K562 (cell line): ENCODE measurements at regions not wholly inside any gene's neighbourhood (a gene's known extent, or its start where the extent isn't known, plus 50 kb on each side); places are given as distances from the start of the nearest gene placed in this dataset.

Experiments
- ATF3 ChIP-seq, 2 experiments: fragments of 450-650 bp in 1 of 2; sonication (generic) in 1 of 2; formaldehyde crosslinking in 1 of 2; IDR thresholded peaks in 1 of 2; conservative IDR thresholded peaks in 1 of 2; 2 replicates each; pipeline versions ENCODE4 v1.6.1 to v1.8.1; 2016 to 2023; ENCODE audit warnings: mild to moderate bottlenecking in 2 of 2, moderate library complexity in 2 of 2, inconsistent platforms in 1 of 2, missing genetic modification reagents in 1 of 2
- CREB5 ChIP-seq: fragments of 250-450 bp; sonication (Bioruptor Pico); IDR thresholded peaks from 2 replicates; pipeline ENCODE4 v1.5.0; 2020; ENCODE audit warnings: mild to moderate bottlenecking
- EP300 ChIP-seq: IDR thresholded peaks from 2 replicates; pipeline ENCODE4 v1.6.1; 2012; ENCODE audit warnings: low read length, improper control_type of control experiment
- FOXK2 ChIP-seq, 2 experiments: fragments of 450-650 bp; IDR thresholded peaks in 1 of 2; conservative IDR thresholded peaks in 1 of 2; 2 replicates each; pipeline ENCODE4 v1.6.1; 2016; ENCODE audit warnings: low read depth in 2 of 2, mild to moderate bottlenecking in 1 of 2
- FUS ChIP-seq: fragments of 200-400 bp; formaldehyde crosslinking; optimal IDR thresholded peaks from 2 replicates; pipeline ENCODE3; 2017; ENCODE audit warnings: low read depth, low read length
- KLF13 ChIP-seq: fragments of 450-650 bp; IDR thresholded peaks from 2 replicates; pipeline ENCODE4 v1.6.1; 2016; ENCODE audit warnings: missing genetic modification characterization, low read depth, mild to moderate bottlenecking, missing compliant biosample characterization, moderate library complexity, borderline replicate concordance
- MEF2A ChIP-seq: IDR thresholded peaks from 2 replicates; pipeline ENCODE4 v1.6.1; 2011; ENCODE audit warnings: low read depth, mild to moderate bottlenecking, low read length, moderate library complexity; ENCODE audit not compliant: control insufficient read depth
- MTA3 ChIP-seq: fragments of 450-650 bp; formaldehyde crosslinking; IDR thresholded peaks from 2 replicates; pipeline ENCODE4 v1.6.1; 2017; ENCODE audit warnings: mild to moderate bottlenecking, borderline replicate concordance
- POLR2G ChIP-seq: fragments of 200-400 bp; formaldehyde crosslinking; IDR thresholded peaks from 2 replicates; pipeline ENCODE4 v1.6.1; 2017; ENCODE audit warnings: low read depth, mild to moderate bottlenecking, antibody characterized with exemption, low read length, moderate library complexity
- RAD51 ChIP-seq: fragments of 450-650 bp; IDR thresholded peaks from 2 replicates; pipeline ENCODE4 v1.7.1; 2016; ENCODE audit warnings: low read depth, mild to moderate bottlenecking, borderline replicate concordance
- RBM34 ChIP-seq: fragments of 200-400 bp; formaldehyde crosslinking; IDR thresholded peaks from 2 replicates; pipeline ENCODE4 v1.6.1; 2018; ENCODE audit warnings: low read length, borderline replicate concordance; ENCODE audit not compliant: insufficient read depth
- RERE ChIP-seq: sonication (generic); formaldehyde crosslinking; IDR thresholded peaks from 2 replicates; pipeline ENCODE4 v1.8.0; 2023; ENCODE audit warnings: missing genetic modification reagents, mild to moderate bottlenecking, borderline replicate concordance
- SREBF2 ChIP-seq: sonication (generic); formaldehyde crosslinking; IDR thresholded peaks from 2 replicates; pipeline ENCODE4 v1.4.0; 2020; ENCODE audit warnings: mild to moderate bottlenecking, missing genetic modification reagents
- SRSF9 ChIP-seq: fragments of 200-400 bp; formaldehyde crosslinking; IDR thresholded peaks from 2 replicates; pipeline ENCODE4 v1.6.1; 2017; ENCODE audit warnings: low read depth, low read length, borderline replicate concordance
- TEAD4 ChIP-seq, 2 experiments: sonication (generic) in 1 of 2; formaldehyde crosslinking in 1 of 2; IDR thresholded peaks; 2 replicates each; pipeline versions ENCODE4 v1.6.1 to v1.8.0; 2012 to 2022; ENCODE audit warnings: borderline replicate concordance in 1 of 2, inconsistent platforms in 1 of 2, low read length in 1 of 2, mild to moderate bottlenecking in 1 of 2, missing genetic modification reagents in 1 of 2
- WHSC1 ChIP-seq: IDR thresholded peaks from one replicate; pipeline ENCODE4 v1.6.1; 2012; ENCODE audit warnings: low read length, control low read depth, inconsistent platforms
- ZKSCAN3 ChIP-seq: fragments of 250-450 bp; sonication (Bioruptor Pico); IDR thresholded peaks from 2 replicates; pipeline ENCODE4 v1.4.0; 2020
- ZNF398 ChIP-seq: fragments of 250-450 bp; sonication (Bioruptor Pico); IDR thresholded peaks from 2 replicates; pipeline ENCODE4 v1.8.0; 2021; ENCODE audit warnings: moderate library complexity, mild to moderate bottlenecking, inconsistent platforms
- ZNF644 ChIP-seq: fragments of 200-800 bp; sonication (Bioruptor generic); IDR thresholded peaks from 2 replicates; pipeline ENCODE4 v1.6.1; 2016; ENCODE audit warnings: low read depth, missing genetic modification characterization, missing compliant biosample characterization

- TF ChIP-seq ATF3 (IDR thresholded peaks at IDR 0.05): peak; percentile 64
- no peak for TF ChIP-seq ATF3 (CRISPR knock-in tag; conservative IDR thresholded peaks at IDR 0.05)
- TF ChIP-seq SRSF9: no peak
- no peak for TF ChIP-seq ZNF398 (CRISPR knock-in tag)
- TF ChIP-seq RAD51: no peak
- no peak for TF ChIP-seq ZKSCAN3 (CRISPR knock-in tag)
- no peak for TF ChIP-seq MTA3
- TF ChIP-seq FOXK2 (conservative IDR thresholded peaks at IDR 0.05 in 1 of 2, IDR thresholded peaks at IDR 0.05 in 1 of 2; ENCODE audit: low read depth in 2 of 2): no peak; a peak in 1 of 4 replicates
- TF ChIP-seq TEAD4 (IDR thresholded peaks at IDR 0.05; ENCODE audit: low read length): peak; percentile 85
- no peak for TF ChIP-seq TEAD4 (CRISPR knock-in tag; IDR thresholded peaks at IDR 0.05; ENCODE audit: borderline replicate concordance)
- TF ChIP-seq WHSC1: no peak
- no peak for TF ChIP-seq RERE
- TF ChIP-seq MEF2A: no peak
- no peak for TF ChIP-seq KLF13 (tag)
- TF ChIP-seq ZNF644 (tag): no peak
- no peak for TF ChIP-seq RBM34
- no peak for TF ChIP-seq CREB5 (CRISPR knock-in tag)
- TF ChIP-seq SREBF2 (CRISPR knock-in tag): no peak
- TF ChIP-seq POLR2G: no peak
- peak; percentile 40; the same call in 1 of the 2 replicates for TF ChIP-seq EP300
- no peak for TF ChIP-seq FUS
These were observed 188.8 kb downstream of the MTRR start (continued) for GRCh38 chr5:8057769-8058168.
